ENCODE measurements at regions not wholly inside any gene's neighbourhood (a gene's known extent, or its start where the extent isn't known, plus 50 kb on each side); places are given as distances from the start of the nearest gene placed in this dataset.

DNA sequence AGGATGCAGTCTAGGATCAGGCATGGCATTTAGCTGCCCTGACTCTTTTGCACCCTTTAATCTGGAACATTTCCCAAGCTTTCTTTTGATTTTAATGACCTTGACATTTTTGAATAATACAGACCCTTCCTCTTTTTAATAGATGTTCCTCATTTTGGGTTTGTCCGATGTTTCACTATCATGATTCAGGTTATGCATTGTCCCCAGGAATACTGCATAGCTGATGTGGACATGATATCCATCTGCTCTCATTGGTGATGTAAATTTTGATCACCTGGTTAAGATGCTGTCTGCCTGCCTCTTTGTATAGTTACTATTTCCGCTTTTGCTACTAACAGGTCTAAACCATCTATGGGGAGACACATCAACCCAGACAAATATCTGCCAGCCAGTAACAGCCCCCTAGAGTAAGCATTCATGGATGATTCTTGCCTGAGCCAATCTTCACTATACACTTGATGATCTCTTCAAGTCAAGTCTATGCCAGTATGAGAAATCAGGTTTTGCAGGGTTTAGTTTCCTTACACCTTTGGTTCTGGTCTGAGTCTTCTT, 50.6 kb upstream of the ULK4 start:
- no peak overlapping the region for H2AFZ ChIP-seq (ENCODE audit: insufficient read depth, low read depth, low read length, poor library complexity, severe bottlenecking)
- ATAC-seq (ENCODE audit: low read depth), result peak; percentile 40
- peak overlapping the region; percentile 97 for H3K4me3 Mint-ChIP-seq

More for the DNA sequence above, 50.6 kb upstream of the ULK4 start:
- peaks cover 30% of the 10 kb centered on the region for H4K20me1 ChIP-seq (ENCODE audit: control insufficient read depth, insufficient read depth, low read length, poor library complexity, severe bottlenecking)
- ChIA-PET POLR2A (interaction anchor here (0.7 to 1.9 kb wide), 13 partner anchors 13 to 813 kb away, joined by 3 to 15 read pairs (median 4); partner anchors contain the start of genes CTNNB1, SS18L2 and ULK4), CTCF (interaction anchor here (0.6 to 1.7 kb wide), 15 partner anchors 12 to 179 kb away, joined by 3 to 11 read pairs (median 5); partner anchors contain the start of gene ULK4)
- intact Hi-C loops (cut with micrococcal nuclease), result loop anchor here (1.0 to 5.0 kb wide), 7 partner anchors 50 to 1702 kb away; partner anchors contain the start of genes NKTR, ULK4 and VIPR1
- peak overlapping the region; percentile 99 to 100 for H3K27ac ChIP-seq (ENCODE audit: low read length in 2 of 2)
- Mint-ChIP-seq H3K27ac (peak overlapping the region; percentile 99), H3K4me1 (peaks cover 57% of the 10 kb centered on the region), H3K27me3 (no peaks in the 10 kb centered on the region), H3K9me3 (ENCODE audit: insufficient read depth) (no peaks in the 10 kb centered on the region)
- 17% methylated on average over 1 of the region's 2 CpGs for WGBS (ENCODE audit: insufficient coverage)
- H3K79me2 ChIP-seq (ENCODE audit: control insufficient read depth, insufficient read depth, low read length), result peaks cover 36% of the 10 kb centered on the region
- no peaks in the 10 kb centered on the region for H3K9me3 ChIP-seq (ENCODE audit: control extremely low read depth in 1 of 3, control insufficient read depth in 2 of 3, insufficient read depth in 1 of 3, low read length in 2 of 3)
- H3K9ac ChIP-seq (ENCODE audit: low read length), result peak overlapping the region; percentile 99
- H3K4me2 ChIP-seq (replicated peaks; ENCODE audit: low read depth, low read length, poor library complexity, severe bottlenecking), result peak overlapping the region; percentile 99
- no peaks in the 10 kb centered on the region for H3K36me3 ChIP-seq (replicated peaks in 1 of 2; ENCODE audit: control extremely low read depth in 1 of 2, control insufficient read depth in 1 of 2, extremely low read depth in 1 of 2, insufficient read depth in 2 of 2, low read length in 1 of 2)
- peaks cover 46 to 49% of the 10 kb centered on the region in 2 donors for H3K4me1 ChIP-seq (ENCODE audit: control insufficient read depth in 2 of 2, insufficient read depth in 2 of 2, low read length in 2 of 2)
- no peaks in the 10 kb centered on the region for H3K27me3 ChIP-seq (replicated peaks in 1 of 4; ENCODE audit: control extremely low read depth in 1 of 4, control insufficient read depth in 3 of 4, insufficient read depth in 4 of 4, low read length in 3 of 4)
- H3K4me3 ChIP-seq (ENCODE audit: control extremely low read depth in 1 of 5, extremely low read depth in 1 of 5, insufficient read depth in 1 of 5, low read depth in 2 of 5, low read length in 4 of 5), result peak overlapping the region in 3 of 5 experiments; percentile 60 to 96 (median 87)
- TF ChIP-seq, protein P1, sequence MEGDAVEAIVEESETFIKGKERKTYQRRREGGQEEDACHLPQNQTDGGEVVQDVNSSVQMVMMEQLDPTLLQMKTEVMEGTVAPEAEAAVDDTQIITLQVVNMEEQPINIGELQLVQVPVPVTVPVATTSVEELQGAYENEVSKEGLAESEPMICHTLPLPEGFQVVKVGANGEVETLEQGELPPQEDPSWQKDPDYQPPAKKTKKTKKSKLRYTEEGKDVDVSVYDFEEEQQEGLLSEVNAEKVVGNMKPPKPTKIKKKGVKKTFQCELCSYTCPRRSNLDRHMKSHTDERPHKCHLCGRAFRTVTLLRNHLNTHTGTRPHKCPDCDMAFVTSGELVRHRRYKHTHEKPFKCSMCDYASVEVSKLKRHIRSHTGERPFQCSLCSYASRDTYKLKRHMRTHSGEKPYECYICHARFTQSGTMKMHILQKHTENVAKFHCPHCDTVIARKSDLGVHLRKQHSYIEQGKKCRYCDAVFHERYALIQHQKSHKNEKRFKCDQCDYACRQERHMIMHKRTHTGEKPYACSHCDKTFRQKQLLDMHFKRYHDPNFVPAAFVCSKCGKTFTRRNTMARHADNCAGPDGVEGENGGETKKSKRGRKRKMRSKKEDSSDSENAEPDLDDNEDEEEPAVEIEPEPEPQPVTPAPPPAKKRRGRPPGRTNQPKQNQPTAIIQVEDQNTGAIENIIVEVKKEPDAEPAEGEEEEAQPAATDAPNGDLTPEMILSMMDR (IDR thresholded peaks at IDR 0.05), result no peak
- no peak for TF ChIP-seq EZH2 (IDR thresholded peaks at IDR 0.05; ENCODE audit: borderline replicate concordance, insufficient read depth, low read depth, low read length, poor library complexity, severe bottlenecking)
- peak; percentile 93 for DNase-seq
